Gastroesophageal sphincter (tissue), 3 donors: ENCODE measurements at regions not wholly inside any gene's neighbourhood (a gene's known extent, or its start where the extent isn't known, plus 50 kb on each side); places are given as distances from the start of the nearest gene placed in this dataset.

Source experiments
- EP300 ChIP-seq: sonication (generic); formaldehyde crosslinking; IDR thresholded peaks from one replicate; pipeline ENCODE4 v1.6.1; 2017; ENCODE audit warnings: antibody characterized with exemption, mild to moderate bottlenecking
- POLR2A ChIP-seq, 2 donors: fragments of 450-650 bp; IDR thresholded peaks; one replicate each; pipeline ENCODE4 v1.6.1; 2017; ENCODE audit warnings: antibody characterized with exemption in 2 of 2, mild to moderate bottlenecking in 2 of 2, moderate library complexity in 1 of 2
- POLR2AphosphoS5 ChIP-seq: sonication (generic); formaldehyde crosslinking; IDR thresholded peaks from one replicate; pipeline ENCODE4 v1.6.1; 2017; ENCODE audit warnings: antibody characterized with exemption
- TF ChIP-seq, protein P1 (sequence below), 4 experiments: fragments of 200-600 bp in 2 of 4; fragments of 450-650 bp in 2 of 4; sonication (generic) in 1 of 4; IDR thresholded peaks; one replicate each; pipeline ENCODE4 v1.5.1; 2017 to 2019; ENCODE audit warnings: antibody characterized with exemption in 4 of 4, mild to moderate bottlenecking in 2 of 4, moderate library complexity in 2 of 4

DNA sequence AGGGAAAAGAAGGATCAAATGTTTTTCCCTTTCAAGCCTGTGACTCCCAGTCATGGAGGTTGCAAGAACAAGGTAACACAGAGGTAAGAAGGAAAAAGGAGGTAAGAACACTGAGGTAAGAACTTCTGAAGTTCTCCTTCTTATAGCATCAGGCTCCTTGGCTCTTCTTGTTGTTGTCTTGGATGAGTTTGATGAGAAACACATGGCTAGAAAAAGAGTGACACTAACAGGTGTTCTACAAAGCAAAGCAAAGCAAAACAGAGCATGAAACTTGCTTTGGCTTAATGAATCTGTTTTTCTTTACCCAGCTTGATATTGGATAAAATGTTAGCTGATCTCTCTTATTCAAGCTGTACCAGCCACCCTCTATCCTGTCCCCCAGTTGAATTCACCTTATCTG is 231.2 kb upstream of the F9 start:
- TF ChIP-seq EP300 (no peak), POLR2AphosphoS5 (no peak), POLR2A (IDR thresholded peaks at IDR 0.05) (no peak)
- TF ChIP-seq, protein P1, sequence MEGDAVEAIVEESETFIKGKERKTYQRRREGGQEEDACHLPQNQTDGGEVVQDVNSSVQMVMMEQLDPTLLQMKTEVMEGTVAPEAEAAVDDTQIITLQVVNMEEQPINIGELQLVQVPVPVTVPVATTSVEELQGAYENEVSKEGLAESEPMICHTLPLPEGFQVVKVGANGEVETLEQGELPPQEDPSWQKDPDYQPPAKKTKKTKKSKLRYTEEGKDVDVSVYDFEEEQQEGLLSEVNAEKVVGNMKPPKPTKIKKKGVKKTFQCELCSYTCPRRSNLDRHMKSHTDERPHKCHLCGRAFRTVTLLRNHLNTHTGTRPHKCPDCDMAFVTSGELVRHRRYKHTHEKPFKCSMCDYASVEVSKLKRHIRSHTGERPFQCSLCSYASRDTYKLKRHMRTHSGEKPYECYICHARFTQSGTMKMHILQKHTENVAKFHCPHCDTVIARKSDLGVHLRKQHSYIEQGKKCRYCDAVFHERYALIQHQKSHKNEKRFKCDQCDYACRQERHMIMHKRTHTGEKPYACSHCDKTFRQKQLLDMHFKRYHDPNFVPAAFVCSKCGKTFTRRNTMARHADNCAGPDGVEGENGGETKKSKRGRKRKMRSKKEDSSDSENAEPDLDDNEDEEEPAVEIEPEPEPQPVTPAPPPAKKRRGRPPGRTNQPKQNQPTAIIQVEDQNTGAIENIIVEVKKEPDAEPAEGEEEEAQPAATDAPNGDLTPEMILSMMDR (IDR thresholded peaks at IDR 0.05), result no peak
